ENCODE measurements at regions not wholly inside any gene's neighbourhood (a gene's known extent, or its start where the extent isn't known, plus 50 kb on each side); places are given as distances from the start of the nearest gene placed in this dataset.
"Not testable (repeated sequence)": the region's sequence is repeated elsewhere in the genome, so short reads cannot be mapped to it uniquely, and the experiment has no call there.

DNA sequence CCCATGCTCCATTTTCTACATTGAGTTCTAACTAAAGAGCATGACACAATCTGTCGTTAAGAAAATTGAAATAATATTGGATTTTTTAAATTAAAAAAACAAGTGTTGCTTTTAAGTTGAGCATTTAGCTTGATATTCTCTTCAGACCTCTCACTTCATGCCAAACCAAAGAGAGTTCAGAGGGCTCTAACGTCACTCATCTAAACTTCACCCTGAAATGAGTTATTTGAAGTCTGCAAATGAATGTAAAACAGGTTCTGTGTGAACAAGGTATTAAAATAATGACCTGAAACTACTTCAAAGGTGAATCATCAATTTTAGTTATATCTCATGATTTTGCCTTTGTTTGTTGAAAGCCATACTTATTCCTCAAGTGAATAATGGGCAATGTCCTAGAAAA lies 61.8 kb downstream of the MRPL57 start:
- WGBS, result 41% methylated on average over 2 of the region's 2 CpGs
- no peak for DNase-seq (ENCODE audit: low spot score in 2 of 2)

GRCh38 chr13:21240586-21240985 lies 64.1 kb downstream of the MRPL57 start:
- no peaks in the 10 kb centered on the region for H3K4me1 ChIP-seq
- H3K36me3 ChIP-seq, result no peaks in the 10 kb centered on the region
- H3K9me3 ChIP-seq, result no peaks in the 10 kb centered on the region
- H3K4me3 ChIP-seq, result no peak overlapping the region
- TF ChIP-seq POLR2A (IDR thresholded peaks at IDR 0.05) (no peak), POLR2AphosphoS5 (IDR thresholded peaks at IDR 0.05) (no peak), EP300 (IDR thresholded peaks at IDR 0.05) (no peak)
- TF ChIP-seq, protein P1, sequence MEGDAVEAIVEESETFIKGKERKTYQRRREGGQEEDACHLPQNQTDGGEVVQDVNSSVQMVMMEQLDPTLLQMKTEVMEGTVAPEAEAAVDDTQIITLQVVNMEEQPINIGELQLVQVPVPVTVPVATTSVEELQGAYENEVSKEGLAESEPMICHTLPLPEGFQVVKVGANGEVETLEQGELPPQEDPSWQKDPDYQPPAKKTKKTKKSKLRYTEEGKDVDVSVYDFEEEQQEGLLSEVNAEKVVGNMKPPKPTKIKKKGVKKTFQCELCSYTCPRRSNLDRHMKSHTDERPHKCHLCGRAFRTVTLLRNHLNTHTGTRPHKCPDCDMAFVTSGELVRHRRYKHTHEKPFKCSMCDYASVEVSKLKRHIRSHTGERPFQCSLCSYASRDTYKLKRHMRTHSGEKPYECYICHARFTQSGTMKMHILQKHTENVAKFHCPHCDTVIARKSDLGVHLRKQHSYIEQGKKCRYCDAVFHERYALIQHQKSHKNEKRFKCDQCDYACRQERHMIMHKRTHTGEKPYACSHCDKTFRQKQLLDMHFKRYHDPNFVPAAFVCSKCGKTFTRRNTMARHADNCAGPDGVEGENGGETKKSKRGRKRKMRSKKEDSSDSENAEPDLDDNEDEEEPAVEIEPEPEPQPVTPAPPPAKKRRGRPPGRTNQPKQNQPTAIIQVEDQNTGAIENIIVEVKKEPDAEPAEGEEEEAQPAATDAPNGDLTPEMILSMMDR (IDR thresholded peaks at IDR 0.05), result no peak
- 28% methylated on average over 8 of the region's 8 CpGs for WGBS
- no peak for DNase-seq (ENCODE audit: low spot score in 2 of 2)
- H3K27me3 ChIP-seq, result no peaks in the 10 kb centered on the region
- no peak overlapping the region for H3K27ac ChIP-seq

More for the DNA sequence above, 61.8 kb downstream of the MRPL57 start:
- H3K27ac ChIP-seq, result no peak overlapping the region
- peaks cover 6% of the 10 kb centered on the region for H3K27me3 ChIP-seq
- H3K36me3 ChIP-seq, result no peaks in the 10 kb centered on the region
- H3K4me1 ChIP-seq, result peaks cover 2% of the 10 kb centered on the region
- no peak for TF ChIP-seq EP300 (IDR thresholded peaks at IDR 0.05)
- TF ChIP-seq, protein P1 (IDR thresholded peaks at IDR 0.05), result no peak
- TF ChIP-seq POLR2A (IDR thresholded peaks at IDR 0.05), result no peak
- no peak for TF ChIP-seq POLR2AphosphoS5 (IDR thresholded peaks at IDR 0.05)
- H3K4me3 ChIP-seq, result no peak overlapping the region
- no peaks in the 10 kb centered on the region for H3K9me3 ChIP-seq

GRCh38 chr13:21242236-21242635 lies 65.8 kb downstream of the MRPL57 start:
- TF ChIP-seq, protein P1 (IDR thresholded peaks at IDR 0.05), result no peak
- TF ChIP-seq POLR2AphosphoS5 (IDR thresholded peaks at IDR 0.05), result no peak
- no peak for TF ChIP-seq EP300 (IDR thresholded peaks at IDR 0.05)
- TF ChIP-seq POLR2A (IDR thresholded peaks at IDR 0.05), result no peak
- H3K27me3 ChIP-seq, result no peaks in the 10 kb centered on the region
- no peak for DNase-seq (ENCODE audit: low spot score in 2 of 2)
- no peaks in the 10 kb centered on the region for H3K36me3 ChIP-seq
- H3K27ac ChIP-seq, result no peak overlapping the region
- H3K9me3 ChIP-seq, result no peaks in the 10 kb centered on the region
- H3K4me3 ChIP-seq, result no peak overlapping the region
- WGBS, result 87% methylated on average over 9 of the region's 9 CpGs
- no peaks in the 10 kb centered on the region for H3K4me1 ChIP-seq

DNA sequence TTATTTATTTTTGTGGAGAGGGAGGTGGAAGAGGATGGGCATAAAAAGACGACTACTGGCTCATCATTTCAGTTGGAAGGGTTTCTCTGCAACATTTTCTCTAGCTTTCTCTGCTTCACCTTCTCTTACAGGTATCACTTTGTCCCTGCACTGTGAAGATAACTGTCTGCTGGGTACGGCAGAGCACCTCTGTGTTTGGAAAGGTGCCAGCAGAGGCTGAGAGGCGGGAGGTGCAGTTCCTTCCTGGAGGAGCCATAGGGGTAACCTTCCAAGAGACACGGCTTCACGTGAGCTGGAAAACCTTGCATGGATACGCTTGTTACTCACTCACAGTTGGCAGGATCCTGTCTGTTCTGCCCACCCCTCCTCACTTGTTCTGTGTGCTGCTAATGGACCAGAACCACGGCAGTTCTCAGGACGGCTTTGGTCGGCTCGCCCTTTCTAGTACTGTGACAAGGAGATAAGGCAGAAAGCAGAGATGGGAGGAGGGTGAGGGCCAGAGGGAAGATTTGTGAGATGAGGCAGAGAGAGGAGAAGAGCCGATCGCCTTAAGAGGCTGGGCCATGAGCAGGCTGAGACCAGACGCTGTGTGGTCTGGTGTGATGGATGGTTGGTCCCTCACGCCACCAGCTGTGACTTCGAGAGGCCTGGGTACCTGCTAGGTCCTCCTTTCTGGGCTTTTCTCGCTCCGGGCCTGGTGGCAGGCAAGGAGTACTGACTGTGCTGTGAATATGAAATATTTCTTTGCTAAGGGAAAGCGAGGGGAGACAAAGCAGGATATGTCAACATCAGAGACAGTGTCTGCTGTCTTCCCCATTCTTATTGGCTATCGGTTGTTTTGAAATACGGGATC lies 66.8 kb downstream of the MRPL57 start:
- no peaks in the 10 kb centered on the region for H3K27me3 ChIP-seq
- H3K9me3 ChIP-seq, result no peaks in the 10 kb centered on the region
- no peaks in the 10 kb centered on the region for H3K4me1 ChIP-seq
- H3K4me3 ChIP-seq, result no peak overlapping the region
- TF ChIP-seq POLR2A (IDR thresholded peaks at IDR 0.05), result no peak
- TF ChIP-seq, protein P1 (IDR thresholded peaks at IDR 0.05), result no peak
- TF ChIP-seq EP300 (IDR thresholded peaks at IDR 0.05), result no peak
- TF ChIP-seq POLR2AphosphoS5 (IDR thresholded peaks at IDR 0.05), result no peak
- no peak overlapping the region for H3K27ac ChIP-seq
- WGBS, result 47% methylated on average over 20 of the region's 20 CpGs
- no peak for DNase-seq (ENCODE audit: low spot score in 2 of 2)
- no peaks in the 10 kb centered on the region for H3K36me3 ChIP-seq

DNA sequence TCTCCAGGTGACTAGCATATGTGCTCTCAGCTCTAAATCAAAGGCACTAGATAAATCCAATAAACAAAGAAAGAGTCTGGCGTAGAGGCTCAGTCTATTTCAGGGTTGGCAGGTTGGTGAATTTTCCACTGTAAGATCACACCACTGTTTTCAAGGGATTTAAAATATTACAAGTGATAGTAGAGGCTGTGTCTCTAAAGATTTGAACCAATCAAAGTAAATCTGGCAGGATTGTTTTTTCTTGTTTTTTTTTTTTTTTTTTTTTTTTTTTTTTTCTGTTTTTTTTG lies 67.4 kb downstream of the MRPL57 start:
- not testable (repeated sequence) for DNase-seq (ENCODE audit: low spot score in 2 of 2); H3K27ac ChIP-seq; H3K9me3 ChIP-seq; H3K36me3 ChIP-seq; H3K4me3 ChIP-seq; H3K4me1 ChIP-seq; H3K27me3 ChIP-seq
- 58% methylated on average over 1 of the region's 1 CpG for whole genome bisulfite sequencing
